HG02642 (cell line): ENCODE measurements at regions not wholly inside any gene's neighbourhood (a gene's known extent, or its start where the extent isn't known, plus 50 kb on each side); places are given as distances from the start of the nearest gene placed in this dataset.

Experiments
- ATAC-seq: cut with Tn5 transposase; IDR thresholded peaks from one replicate; pipeline ENCODE4 v1.9.1; 2021; ENCODE audit warnings: mild to moderate bottlenecking; ENCODE audit not compliant: unreplicated experiment, poor library complexity

DNA sequence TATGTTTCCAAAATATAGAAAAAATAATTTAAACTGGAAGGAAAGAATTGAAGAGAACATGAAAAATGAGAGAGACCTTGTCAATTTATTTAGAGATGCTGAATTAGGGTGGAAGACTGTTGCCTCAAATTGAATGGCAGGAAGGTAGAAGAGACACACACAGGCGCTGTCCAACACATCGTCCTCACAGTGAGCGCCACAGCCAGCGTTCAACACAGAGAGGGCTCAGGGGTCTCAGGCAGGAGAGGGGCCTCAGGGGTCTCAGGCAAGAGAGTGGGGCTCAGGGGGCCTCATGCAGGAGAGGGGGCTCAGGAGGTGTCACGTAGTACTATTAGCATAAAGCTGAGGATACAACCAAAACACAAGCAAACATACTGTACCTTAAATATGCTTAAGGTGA lies 65.7 kb downstream of the TMEM18 start:
- ATAC-seq: no peak

GRCh38 chr2:610491-610890 lies 66.7 kb downstream of the TMEM18 start:
- ATAC-seq: no peak

DNA sequence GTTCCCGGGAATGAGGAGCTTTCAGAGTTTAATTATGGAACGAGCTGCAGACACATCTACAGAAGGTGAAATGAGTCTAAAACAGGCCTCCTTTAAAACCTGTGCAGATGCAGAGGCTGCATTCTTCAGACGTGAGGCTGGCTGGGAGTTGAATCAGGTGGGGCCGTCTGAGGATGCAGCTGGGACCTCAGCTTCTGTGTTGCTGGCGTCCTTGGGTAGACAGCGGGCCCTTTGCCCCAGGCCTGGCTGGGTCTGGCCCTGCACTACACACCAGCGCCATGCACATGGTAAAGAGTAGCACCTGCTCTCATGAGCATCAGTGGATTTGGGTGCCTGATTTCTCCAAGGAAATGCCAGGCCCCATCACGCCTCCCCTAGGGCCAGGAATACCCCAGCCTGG lies 67.3 kb downstream of the TMEM18 start:
- no peak for ATAC-seq

GRCh38 chr2:609449-609848 lies 67.8 kb downstream of the TMEM18 start:
- no peak for ATAC-seq

DNA sequence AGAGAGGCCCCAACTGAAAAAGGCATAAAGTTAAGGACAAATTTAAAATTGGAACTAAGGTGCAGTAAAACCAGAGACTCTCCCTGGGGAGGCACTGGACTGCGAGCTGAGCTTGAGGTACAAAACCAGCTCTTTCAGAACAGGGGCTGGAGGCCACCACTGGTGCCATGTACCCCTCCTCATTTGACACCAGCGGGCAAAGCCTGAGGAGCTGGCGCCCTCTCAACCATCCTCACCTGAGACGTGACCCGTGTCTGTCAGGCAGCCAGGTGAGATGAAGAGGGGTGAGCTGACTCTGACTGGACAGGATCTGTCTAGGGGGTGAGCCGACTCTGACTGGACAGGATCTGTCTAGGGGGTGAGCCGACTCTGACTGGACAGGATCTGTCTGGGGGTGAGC lies 68.5 kb downstream of the TMEM18 start:
- ATAC-seq: no peak

GRCh38 chr2:608297-608696 lies 68.9 kb downstream of the TMEM18 start:
- ATAC-seq: no peak

- ATAC-seq: no peak
Observed at GRCh38 chr2:607709-608108, 69.5 kb downstream of the TMEM18 start.

DNA sequence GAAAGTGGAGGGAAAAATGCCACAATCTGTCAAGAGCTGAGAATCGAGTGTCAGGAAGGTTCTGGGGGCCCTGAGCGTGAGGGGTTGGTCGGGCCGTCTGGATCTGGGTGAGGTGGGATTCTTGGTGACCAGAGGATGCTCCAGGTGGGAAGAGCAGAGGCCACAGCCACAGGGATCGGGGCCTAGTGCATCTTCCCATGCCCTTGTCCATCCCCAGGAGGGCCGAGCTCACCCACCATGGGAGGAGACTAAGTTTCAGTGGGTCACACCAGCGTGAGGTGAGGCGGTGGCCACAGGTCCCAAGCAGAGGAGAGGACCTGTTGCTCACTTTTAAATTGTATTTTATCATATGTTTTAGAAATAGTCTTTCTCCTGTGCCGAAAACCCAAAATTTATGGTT lies 70.0 kb downstream of the TMEM18 start:
- ATAC-seq: no peak

- no peak for ATAC-seq
Observed at GRCh38 chr2:605674-606608, 71.3 kb downstream of the TMEM18 start.

DNA sequence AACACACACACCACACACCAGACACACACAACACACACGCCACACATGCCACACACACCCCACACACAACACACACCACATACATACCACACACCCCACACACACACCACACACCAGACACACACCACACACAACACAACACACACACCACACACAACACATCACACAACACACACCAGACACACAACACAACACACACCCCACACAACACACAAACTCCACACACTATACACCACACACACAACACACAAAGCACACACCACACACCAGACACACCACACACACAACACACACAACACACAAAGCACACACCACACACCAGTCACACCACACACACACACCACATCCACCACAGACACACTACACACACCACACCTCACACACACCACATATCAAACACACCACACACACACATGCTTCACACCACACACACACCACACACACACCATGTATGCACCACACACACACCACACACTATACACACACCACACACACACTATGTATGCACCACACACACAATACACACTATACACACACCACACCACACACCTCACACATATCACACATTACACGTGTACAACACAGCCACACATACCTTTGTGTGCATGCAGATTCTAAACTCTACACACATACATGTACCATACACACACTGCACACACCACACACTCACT lies 72.2 kb downstream of the TMEM18 start:
- ATAC-seq: no peak

DNA sequence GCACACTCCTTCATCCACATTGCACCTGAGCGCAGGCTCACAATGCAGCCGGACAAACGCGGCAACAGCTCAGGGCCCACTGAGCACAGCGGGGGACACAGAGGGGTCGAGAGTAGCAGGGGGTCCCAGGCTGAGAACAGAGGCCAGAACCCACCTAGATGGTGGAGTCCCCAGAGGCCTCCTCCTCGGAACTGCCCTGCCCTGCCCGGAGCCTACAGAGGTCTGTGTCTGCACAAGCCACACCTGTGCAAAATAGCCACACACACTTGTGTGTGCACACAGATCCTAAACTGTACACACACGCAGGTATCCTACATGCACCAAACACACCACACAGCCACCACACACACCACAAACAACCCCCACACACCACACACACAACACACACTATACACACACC lies 72.8 kb downstream of the TMEM18 start:
- no peak for ATAC-seq

GRCh38 chr2:603869-604268 lies 73.3 kb downstream of the TMEM18 start:
- no peak for ATAC-seq

- no peak for ATAC-seq
Observed at GRCh38 chr2:603427-603826, 73.8 kb downstream of the TMEM18 start.

DNA sequence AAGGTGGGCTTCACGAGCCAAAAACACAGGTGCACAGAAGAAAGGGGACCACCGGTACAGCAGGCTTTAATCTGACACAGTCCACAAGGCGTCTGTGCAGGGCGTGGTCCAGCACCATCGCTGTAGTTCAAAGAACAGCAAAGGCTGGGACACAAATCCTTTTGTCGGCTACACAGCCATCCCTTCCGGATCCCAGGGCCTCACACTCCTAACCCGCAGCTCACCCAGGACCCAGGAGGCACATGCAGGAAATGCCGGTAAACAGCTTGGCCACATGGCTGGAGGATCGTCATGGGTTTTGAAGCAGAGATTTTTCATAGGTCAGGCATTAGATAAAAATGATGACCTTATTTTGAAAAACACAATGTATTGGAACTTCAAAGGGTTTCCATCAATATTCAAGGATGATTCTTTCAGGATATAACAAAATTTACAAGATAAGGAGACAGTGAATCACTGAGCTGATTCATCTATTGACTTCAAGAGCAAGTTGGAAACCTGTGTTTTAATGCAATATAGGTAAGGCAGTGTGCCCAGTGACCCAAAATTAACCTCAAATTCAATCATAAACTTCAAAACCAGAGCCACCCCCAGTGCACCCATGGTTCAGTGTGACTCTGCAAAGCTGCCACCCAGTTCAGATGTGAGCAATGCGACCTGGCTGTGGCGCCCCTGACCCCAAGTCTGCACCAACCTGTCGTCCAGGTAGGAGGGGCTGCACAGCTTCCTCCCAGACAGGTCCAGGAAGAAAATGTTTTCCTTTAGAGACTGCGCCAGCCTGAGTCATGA lies 74.4 kb downstream of the TMEM18 start:
- no peak for ATAC-seq

GRCh38 chr2:601806-602455 lies 75.3 kb downstream of the TMEM18 start:
- ATAC-seq: no peak

DNA sequence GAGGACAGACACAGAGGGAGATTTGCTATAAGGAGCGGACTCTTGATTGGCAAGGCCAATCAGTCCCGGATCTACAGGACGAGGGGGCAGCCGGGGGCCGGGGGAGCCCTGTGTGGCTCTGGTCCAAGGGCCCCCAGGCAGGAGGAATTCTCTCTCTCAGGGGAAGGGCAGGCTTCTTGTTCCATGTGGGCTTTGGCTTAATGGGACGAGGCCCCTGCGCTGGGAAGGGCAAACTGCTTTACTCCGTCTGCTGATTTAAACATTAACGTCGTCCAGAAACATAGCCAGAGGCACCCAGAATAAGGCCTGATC lies 75.9 kb downstream of the TMEM18 start:
- ATAC-seq: no peak

- ATAC-seq: no peak
Observed at GRCh38 chr2:600542-601386, 76.4 kb downstream of the TMEM18 start.

GRCh38 chr2:599601-600000 lies 77.6 kb downstream of the TMEM18 start:
- no peak for ATAC-seq

- ATAC-seq: no peak
Observed at GRCh38 chr2:598058-598802, 79.0 kb downstream of the TMEM18 start.
